A549 (cell line): ENCODE measurements at regions not wholly inside any gene's neighbourhood (a gene's known extent, or its start where the extent isn't known, plus 50 kb on each side); places are given as distances from the start of the nearest gene placed in this dataset.

Experiments used
- BHLHE40 ChIP-seq: IDR thresholded peaks from 2 replicates; pipeline ENCODE4 v1.6.1; 2012; ENCODE audit warnings: low read depth, low read length, inconsistent platforms
- EP300 ChIP-seq, 2 experiments: fragments of >200 bp; sonication (Bioruptor Twin); formaldehyde crosslinking; IDR thresholded peaks; 2 replicates in 1 of 2; 3 replicates in 1 of 2; pipeline ENCODE4 v1.6.1; 2016 to 2017
- HOXA7 ChIP-seq: fragments of 250-450 bp; sonication (Bioruptor Pico); IDR thresholded peaks from 2 replicates; pipeline ENCODE4 v1.5.0; 2020; ENCODE audit warnings: mild to moderate bottlenecking, moderate library complexity
- JUNB ChIP-seq: fragments of >200 bp; sonication (Bioruptor Twin); formaldehyde crosslinking; IDR thresholded peaks from 2 replicates; pipeline ENCODE4 v1.6.1; 2016
- KDM1A ChIP-seq: fragments of 200-600 bp; sonication (generic); IDR thresholded peaks from 2 replicates; pipeline ENCODE4 v1.6.1; 2016; ENCODE audit warnings: low read depth, mild to moderate bottlenecking
- MYC ChIP-seq: IDR thresholded peaks from 2 replicates; pipeline ENCODE4 v1.6.1; 2012; ENCODE audit warnings: mild to moderate bottlenecking, inconsistent platforms, low read length, improper control_type of control experiment, borderline replicate concordance
- NPAS2 ChIP-seq: fragments of 250-450 bp; sonication (Bioruptor Pico); IDR thresholded peaks from 2 replicates; pipeline ENCODE4 v1.8.0; 2022; ENCODE audit warnings: mild to moderate bottlenecking, moderate library complexity, borderline replicate concordance
- POLR2A ChIP-seq: IDR thresholded peaks from 2 replicates; pipeline ENCODE4 v1.6.1; 2012; ENCODE audit warnings: mild to moderate bottlenecking, low read length
- TFCP2L1 ChIP-seq: fragments of 250-450 bp; sonication (Bioruptor Pico); IDR thresholded peaks from 2 replicates; pipeline ENCODE4 v1.5.0; 2021; ENCODE audit warnings: mild to moderate bottlenecking
- TP53 ChIP-seq: fragments of 250-450 bp; sonication (Bioruptor Pico); IDR thresholded peaks from 2 replicates; pipeline ENCODE4 v1.5.0; 2021; ENCODE audit warnings: mild to moderate bottlenecking, moderate library complexity
- TF ChIP-seq, protein P1 (sequence below): fragments of 250-450 bp; sonication (Bioruptor Pico); IDR thresholded peaks from 2 replicates; pipeline ENCODE4 v1.5.0; 2021; ENCODE audit warnings: mild to moderate bottlenecking, moderate library complexity, borderline replicate concordance
- TF ChIP-seq, protein P2 (sequence below): fragments of >200 bp; sonication (Bioruptor Twin); formaldehyde crosslinking; IDR thresholded peaks from 3 replicates; pipeline ENCODE4 v1.5.1; 2016
- TF ChIP-seq, protein P3 (sequence below): fragments of 450-650 bp; IDR thresholded peaks from 2 replicates; pipeline ENCODE4 v1.6.1; 2014; ENCODE audit warnings: antibody characterized with exemption

DNA sequence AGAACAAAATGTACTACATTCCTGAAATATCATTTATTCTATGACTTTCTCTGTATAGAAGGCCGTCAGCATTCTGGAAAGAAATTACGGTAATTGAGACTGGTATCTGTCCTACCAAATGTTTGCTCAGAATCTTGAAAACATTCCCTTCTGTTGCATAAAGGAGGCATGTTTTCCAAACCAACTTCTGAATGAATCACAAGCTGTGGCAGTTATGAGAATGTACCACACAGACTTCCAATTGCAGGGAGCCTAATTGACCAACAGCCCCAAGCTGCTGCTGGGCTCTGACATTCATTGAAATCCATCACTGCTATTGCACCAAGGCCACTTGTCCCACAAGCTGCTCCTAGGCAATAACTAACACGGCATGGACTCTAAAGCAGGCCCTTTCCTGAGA lies 185.3 kb upstream of the CCDC196 start:
- no peak for TF ChIP-seq BHLHE40
- TF ChIP-seq KDM1A, result no peak
- TF ChIP-seq, protein P1, sequence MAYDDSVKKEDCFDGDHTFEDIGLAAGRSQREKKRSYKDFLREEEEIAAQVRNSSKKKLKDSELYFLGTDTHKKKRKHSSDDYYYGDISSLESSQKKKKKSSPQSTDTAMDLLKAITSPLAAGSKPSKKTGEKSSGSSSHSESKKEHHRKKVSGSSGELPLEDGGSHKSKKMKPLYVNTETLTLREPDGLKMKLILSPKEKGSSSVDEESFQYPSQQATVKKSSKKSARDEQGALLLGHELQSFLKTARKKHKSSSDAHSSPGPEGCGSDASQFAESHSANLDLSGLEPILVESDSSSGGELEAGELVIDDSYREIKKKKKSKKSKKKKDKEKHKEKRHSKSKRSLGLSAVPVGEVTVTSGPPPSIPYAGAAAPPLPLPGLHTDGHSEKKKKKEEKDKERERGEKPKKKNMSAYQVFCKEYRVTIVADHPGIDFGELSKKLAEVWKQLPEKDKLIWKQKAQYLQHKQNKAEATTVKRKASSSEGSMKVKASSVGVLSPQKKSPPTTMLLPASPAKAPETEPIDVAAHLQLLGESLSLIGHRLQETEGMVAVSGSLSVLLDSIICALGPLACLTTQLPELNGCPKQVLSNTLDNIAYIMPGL (CRISPR knock-in tag), result no peak
- TF ChIP-seq POLR2A, result no peak
- no peak for TF ChIP-seq EP300 (IDR thresholded peaks at IDR 0.05)
- TF ChIP-seq, protein P2, sequence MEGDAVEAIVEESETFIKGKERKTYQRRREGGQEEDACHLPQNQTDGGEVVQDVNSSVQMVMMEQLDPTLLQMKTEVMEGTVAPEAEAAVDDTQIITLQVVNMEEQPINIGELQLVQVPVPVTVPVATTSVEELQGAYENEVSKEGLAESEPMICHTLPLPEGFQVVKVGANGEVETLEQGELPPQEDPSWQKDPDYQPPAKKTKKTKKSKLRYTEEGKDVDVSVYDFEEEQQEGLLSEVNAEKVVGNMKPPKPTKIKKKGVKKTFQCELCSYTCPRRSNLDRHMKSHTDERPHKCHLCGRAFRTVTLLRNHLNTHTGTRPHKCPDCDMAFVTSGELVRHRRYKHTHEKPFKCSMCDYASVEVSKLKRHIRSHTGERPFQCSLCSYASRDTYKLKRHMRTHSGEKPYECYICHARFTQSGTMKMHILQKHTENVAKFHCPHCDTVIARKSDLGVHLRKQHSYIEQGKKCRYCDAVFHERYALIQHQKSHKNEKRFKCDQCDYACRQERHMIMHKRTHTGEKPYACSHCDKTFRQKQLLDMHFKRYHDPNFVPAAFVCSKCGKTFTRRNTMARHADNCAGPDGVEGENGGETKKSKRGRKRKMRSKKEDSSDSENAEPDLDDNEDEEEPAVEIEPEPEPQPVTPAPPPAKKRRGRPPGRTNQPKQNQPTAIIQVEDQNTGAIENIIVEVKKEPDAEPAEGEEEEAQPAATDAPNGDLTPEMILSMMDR, result no peak
- no peak for TF ChIP-seq MYC
- no peak for TF ChIP-seq HOXA7
- TF ChIP-seq TFCP2L1 (CRISPR knock-in tag), result no peak
- no peak for TF ChIP-seq TP53 (CRISPR knock-in tag)
- TF ChIP-seq NPAS2 (CRISPR knock-in tag), result no peak
- TF ChIP-seq, protein P3, sequence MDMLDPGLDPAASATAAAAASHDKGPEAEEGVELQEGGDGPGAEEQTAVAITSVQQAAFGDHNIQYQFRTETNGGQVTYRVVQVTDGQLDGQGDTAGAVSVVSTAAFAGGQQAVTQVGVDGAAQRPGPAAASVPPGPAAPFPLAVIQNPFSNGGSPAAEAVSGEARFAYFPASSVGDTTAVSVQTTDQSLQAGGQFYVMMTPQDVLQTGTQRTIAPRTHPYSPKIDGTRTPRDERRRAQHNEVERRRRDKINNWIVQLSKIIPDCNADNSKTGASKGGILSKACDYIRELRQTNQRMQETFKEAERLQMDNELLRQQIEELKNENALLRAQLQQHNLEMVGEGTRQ, result no peak
- no peak for TF ChIP-seq JUNB
